C4-2B (cell line): ENCODE measurements at regions not wholly inside any gene's neighbourhood (a gene's known extent, or its start where the extent isn't known, plus 50 kb on each side); places are given as distances from the start of the nearest gene placed in this dataset.
"Not testable (repeated sequence)": the region's sequence is repeated elsewhere in the genome, so short reads cannot be mapped to it uniquely, and the experiment has no call there.

Source experiments
- H3K27ac ChIP-seq: fragments of 450-650 bp; 2 replicates; pipeline ENCODE4 v1.5.1; 2017
- ZFX ChIP-seq: fragments of 450-650 bp; IDR thresholded peaks from 2 replicates; pipeline ENCODE4 v1.6.1; 2017
- TF ChIP-seq, protein P1 (sequence below): fragments of 450-650 bp; conservative IDR thresholded peaks from 2 replicates; pipeline ENCODE4 v1.5.1; 2017; ENCODE audit warnings: mild to moderate bottlenecking

DNA sequence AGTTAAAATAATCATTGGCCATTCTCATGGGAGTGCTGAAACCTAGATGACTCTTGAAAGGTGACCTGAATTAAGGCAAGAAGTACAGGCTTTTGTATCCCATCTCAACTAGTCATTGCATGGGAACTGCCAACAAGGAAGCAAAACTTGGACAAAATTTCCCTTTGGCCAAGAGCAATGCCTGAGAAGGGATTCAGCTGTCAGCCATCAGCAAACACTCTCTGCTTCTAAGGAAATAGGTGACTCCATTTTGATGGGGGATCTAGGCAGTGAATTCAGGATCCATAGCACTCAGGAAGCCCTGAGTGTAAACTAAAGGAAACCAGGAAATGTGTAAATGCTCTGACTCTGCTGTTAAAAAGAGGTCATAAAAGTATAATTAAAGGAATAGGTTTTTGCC, 221.5 kb upstream of the TMEM229A start:
- no peak overlapping the region for H3K27ac ChIP-seq
- TF ChIP-seq, protein P1, sequence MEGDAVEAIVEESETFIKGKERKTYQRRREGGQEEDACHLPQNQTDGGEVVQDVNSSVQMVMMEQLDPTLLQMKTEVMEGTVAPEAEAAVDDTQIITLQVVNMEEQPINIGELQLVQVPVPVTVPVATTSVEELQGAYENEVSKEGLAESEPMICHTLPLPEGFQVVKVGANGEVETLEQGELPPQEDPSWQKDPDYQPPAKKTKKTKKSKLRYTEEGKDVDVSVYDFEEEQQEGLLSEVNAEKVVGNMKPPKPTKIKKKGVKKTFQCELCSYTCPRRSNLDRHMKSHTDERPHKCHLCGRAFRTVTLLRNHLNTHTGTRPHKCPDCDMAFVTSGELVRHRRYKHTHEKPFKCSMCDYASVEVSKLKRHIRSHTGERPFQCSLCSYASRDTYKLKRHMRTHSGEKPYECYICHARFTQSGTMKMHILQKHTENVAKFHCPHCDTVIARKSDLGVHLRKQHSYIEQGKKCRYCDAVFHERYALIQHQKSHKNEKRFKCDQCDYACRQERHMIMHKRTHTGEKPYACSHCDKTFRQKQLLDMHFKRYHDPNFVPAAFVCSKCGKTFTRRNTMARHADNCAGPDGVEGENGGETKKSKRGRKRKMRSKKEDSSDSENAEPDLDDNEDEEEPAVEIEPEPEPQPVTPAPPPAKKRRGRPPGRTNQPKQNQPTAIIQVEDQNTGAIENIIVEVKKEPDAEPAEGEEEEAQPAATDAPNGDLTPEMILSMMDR, result no peak
- no peak for TF ChIP-seq ZFX

DNA sequence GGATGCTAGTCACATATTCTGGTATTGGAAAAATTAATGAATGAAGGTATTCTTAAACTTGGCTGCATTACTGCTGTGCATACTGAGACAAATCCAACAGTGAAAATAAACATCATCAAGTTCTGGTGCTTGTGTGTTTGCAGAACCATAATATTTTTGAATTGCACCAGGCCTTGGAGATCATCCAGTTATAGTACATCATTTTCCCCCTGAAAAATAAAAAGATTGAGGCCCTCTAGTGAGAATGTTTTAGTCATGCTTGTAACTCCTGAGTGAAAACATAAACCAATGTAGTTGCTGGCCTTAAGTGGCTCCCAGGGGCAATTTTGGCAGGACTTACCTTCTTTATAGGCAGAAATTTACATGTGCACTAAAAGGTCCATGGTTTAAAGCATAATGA, 218.8 kb upstream of the TMEM229A start:
- no peak for TF ChIP-seq ZFX
- TF ChIP-seq, protein P1, result no peak

DNA sequence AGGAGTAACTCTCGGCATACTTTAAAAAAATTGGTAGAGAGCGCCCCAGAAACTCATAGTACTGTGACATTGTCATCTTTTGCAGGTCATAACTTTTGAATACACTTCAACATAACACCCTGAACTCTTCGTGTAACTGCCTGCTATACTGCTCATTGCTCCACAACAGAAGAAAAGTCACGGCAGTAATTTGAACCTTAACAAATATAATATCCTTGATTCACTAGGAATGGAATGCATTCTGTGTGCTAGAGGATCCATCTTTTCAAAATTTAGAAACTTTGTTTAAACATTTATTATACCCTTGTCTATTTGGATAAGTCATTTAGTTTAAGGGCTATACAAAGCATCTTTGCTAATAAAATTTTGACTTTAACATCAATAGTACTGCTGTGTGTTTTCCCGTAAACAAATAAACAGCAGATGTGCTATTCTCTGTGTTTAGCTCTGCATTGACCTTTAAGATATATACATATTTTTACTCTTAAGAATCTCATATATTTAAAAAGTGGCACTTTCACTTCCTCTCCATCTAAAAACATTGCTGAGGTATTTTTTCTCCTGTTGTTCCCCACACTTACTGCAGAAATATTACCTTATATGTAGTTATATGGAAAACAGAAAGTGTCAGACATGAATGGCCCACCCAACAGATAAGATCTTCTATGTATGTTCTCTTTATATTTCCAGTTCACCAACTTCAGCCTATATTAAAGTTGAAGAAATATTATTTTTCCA, 217.6 kb upstream of the TMEM229A start:
- no peak overlapping the region for H3K27ac ChIP-seq
- TF ChIP-seq, protein P1, result no peak
- TF ChIP-seq ZFX, result no peak

More for the DNA sequence above, 218.8 kb upstream of the TMEM229A start:
- H3K27ac ChIP-seq, result no peak overlapping the region

DNA sequence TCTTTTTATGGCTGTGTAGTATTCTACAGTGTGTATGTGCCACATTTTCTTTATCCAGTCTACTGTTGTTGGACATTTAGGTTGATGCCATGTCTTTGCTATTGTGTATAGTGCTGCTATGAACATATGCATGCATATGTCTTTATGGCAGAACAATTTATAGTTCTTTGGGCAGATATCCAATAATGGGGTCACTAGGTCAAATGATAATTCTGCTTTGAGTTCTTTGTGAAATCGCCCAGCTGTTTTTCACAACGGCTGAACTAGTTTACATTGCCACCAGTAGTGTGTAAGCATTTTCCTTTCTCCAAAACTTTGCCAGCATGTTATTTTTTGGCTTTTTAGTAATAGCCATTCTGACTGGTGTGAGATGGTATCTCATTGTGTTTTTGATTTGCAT, 214.8 kb upstream of the TMEM229A start:
- TF ChIP-seq, protein P1, result no peak
- no peak for TF ChIP-seq ZFX
- no peak overlapping the region for H3K27ac ChIP-seq

DNA sequence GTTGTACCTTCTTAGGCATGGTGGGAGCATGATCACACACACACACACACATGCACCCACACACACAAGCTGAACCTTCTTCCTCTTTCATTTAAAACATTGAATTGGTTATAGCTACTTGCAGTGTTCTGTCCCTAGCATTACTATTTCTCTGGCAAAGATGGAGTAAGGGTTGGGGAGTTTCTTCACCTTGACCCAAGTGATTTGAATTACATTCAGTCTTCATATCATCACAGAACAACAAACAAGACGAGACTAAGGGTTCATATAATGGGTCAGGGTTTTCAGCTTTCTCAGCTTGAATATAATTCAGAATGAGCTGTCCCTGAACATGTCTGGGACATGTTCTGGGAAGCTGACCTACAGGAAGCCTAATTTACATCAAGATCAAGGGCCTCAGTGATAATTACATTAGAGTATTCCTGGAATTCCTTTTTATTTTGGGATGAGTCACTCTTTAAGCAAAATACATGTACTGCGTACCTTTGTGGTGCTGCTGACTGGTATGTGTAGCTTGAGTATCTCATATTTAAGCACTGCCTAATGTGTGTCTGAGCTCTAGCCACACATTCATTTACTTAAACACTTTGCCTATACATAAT, 213.5 kb upstream of the TMEM229A start:
- no peak for TF ChIP-seq ZFX
- TF ChIP-seq, protein P1, result no peak
- no peak overlapping the region for H3K27ac ChIP-seq

DNA sequence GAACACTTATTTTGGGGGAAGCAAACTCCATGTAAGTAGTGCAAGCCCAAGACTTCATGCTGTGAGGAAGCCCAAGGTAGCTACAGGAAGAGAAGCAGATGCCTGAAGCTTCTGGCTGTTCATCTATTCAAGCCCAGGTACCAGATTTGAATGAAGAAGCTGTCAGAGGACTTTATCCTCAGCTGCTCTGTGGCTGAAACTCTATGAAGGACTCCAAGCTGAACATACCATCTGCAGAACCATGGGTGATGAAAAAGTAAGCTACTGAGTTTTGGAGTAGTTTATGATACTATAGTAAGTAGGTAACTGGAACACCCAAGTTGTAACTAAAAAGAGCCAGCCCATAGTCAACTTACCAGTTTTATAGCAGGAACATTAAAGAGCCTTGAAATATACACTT, 211.6 kb upstream of the TMEM229A start:
- H3K27ac ChIP-seq, result not testable (repeated sequence)

DNA sequence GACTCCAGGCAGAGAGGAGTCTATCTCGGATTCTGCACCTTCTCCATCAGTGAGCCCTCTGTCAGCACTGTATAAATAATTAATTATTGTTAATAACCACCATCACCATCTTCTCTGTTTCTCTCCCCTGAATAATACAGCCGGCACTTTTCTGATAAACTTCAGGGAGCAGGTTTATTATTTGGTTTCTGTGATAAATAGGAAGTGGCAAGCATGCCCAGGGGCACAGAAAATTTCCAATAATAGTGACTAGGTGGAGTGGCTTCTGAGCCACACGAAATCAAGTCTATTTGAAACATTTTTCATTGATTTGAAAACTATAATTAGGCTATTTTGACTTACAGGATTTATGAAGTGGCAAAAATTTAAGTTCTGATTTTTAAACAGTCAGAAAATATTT, 186.8 kb upstream of the TMEM229A start:
- H3K27ac ChIP-seq, result no peak overlapping the region
- TF ChIP-seq ZFX, result no peak
- TF ChIP-seq, protein P1, result no peak

DNA sequence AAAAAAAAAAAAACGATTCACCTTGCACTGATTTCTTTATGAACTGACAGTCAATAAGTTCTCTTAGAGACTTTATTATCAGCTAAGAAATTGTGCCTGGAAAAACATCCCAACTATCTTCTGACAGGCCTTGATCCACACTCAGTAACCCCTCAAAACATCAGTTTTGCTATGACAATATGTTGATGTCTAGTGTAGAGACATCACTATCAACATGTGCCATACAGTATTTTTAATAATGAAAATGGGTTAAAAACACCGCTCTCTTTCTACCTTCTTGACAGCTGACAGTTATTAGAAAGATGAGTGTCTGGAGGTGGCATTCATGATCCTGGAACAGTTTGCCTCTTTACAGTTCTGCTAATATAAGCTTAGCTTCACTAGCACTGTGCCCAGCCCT, 175.8 kb upstream of the TMEM229A start:
- TF ChIP-seq ZFX, result no peak
- TF ChIP-seq, protein P1, result no peak
- no peak overlapping the region for H3K27ac ChIP-seq
